HuH-7 (cell line): ENCODE measurements at regions not wholly inside any gene's neighbourhood (a gene's known extent, or its start where the extent isn't known, plus 50 kb on each side); places are given as distances from the start of the nearest gene placed in this dataset.
"Not testable (repeated sequence)": the region's sequence is repeated elsewhere in the genome, so short reads cannot be mapped to it uniquely, and the experiment has no call there.

ENCODE experiments used
- DNase-seq: peaks from one replicate; pipeline ENCODE4 v3.0.0; 2011; ENCODE audit warnings: low spot score

DNA sequence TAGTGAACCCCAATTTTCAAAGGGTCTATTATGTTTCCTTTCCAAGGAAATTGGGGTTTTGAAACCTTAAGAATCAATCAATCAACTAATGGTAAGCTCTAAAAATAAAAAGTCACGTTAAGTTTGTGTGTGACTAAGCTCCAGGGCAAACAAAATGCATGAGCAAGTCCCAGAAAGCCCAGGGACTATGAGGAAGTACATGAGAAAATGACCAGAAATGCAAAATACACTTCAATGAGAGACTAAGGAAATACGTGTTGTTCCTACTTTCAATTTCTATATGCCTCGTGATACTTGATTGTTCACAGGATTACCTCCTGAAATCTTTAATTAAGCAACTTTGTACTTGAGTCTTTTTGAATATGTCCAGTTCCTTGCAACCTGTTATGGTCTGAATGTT lies 684.4 kb upstream of the SYT4 start:
- no peak for DNase-seq

DNA sequence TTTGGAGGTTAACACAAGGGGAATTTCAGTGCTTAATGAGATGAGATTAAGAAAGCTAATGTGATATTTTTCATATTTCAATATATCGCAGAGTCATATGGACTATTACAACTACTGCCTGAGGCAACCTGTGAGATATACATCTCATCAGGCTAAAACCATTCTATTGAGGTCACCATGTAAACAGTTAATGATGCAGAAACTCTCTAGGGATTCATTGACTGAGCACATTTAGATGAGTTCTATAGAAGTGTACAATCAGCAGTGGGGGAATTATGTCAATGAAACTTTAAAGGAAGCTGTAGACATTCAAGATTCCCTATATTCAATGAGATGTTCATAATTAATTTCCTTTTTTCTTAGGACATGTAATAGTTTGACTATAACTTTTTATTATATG lies 687.4 kb upstream of the SYT4 start:
- DNase-seq, result no peak

DNA sequence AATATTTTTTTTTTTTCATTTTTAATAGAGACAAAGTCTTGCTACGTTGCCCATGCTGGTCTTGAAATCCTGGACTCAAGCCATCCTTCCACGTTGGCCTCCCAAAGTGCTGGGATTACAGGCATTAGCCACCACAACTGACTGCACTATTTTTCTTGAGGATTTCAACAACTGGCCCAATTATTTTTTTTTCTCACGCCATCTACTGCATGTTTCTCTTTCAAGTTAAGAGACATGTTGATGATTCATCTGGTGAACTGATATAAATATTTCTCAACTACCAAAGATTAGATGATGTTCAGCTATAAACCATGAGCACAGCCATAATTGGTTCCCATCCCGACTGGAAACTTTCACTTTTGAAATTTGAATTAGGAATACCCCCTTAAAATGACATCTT lies 688.4 kb upstream of the SYT4 start:
- no peak for DNase-seq

DNA sequence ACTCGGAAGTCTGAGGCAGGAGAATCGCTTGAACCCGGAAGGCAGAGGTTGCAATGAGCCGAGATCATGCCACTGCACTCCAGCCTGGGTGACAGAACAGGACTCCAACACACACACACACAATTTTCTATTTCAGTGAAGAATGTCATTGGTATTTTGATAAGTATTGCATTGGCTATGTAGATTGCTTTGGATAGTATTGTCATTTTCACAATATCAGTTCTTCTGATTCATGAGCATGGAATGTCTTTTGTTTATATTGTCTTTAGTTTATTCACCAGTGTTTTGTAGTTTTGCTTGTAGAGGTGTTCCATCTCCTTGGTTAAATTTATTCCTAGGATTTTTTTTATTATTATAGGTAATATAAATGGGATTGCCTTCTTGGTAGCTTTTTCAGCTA lies 693.4 kb upstream of the SYT4 start:
- no peak for DNase-seq

DNA sequence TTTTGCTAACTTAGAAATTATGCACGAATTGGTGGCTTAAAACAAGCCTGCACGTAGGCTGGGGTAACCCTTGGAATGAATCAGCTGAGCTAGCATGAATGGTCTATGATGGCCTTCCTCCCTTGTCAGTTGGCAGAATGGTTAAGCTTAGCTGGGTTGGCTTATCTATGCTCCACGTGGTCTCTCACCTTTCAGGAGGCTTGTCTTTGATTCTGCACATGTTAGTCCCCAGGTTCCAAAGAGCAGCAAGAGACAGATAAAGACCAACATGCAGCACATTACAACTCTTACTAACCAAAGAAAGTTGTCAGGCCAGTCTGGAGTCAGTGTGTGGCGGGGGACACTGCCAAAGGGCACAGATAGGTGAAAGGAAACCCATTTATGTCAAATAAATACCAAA lies 700.9 kb upstream of the SYT4 start:
- DNase-seq, result no peak

DNA sequence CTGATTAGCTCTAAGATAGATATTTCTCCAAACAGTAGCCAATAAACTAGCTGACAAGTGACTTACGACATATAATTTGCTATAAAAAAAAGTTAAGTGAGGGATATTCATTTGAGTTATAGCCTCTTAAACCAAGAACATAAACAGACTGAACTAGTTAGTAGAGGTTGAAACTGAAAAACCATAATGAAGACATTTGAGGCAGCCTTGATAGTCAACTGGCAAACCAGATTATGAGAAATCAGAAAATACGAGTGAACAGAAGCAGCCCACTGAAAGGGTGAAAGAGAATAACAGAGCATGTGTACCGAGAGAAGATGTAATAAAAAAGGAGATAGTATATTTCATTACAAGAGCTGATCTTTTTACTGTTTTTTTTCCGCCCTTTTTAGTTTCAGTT lies 698.1 kb upstream of the SETBP1 start:
- no peak for DNase-seq

DNA sequence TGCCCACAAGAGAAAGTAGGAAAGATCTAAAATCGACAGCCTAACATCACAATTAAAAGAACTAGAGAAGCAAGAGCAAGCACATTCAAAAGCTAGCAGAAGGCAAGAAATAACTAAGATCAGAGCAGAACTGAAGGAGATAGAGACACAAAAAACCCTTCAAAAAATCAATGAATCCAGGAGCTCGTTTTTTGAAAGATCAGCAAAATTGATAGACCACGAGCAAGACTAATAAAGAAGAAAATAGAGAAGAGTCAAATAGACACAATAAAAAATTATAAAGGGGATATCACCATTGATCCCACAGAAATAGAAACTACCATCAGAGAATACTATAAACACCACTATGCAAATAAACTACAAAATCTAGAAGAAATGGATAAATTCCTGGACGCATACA lies 693.6 kb upstream of the SETBP1 start:
- not testable (repeated sequence) for DNase-seq

DNA sequence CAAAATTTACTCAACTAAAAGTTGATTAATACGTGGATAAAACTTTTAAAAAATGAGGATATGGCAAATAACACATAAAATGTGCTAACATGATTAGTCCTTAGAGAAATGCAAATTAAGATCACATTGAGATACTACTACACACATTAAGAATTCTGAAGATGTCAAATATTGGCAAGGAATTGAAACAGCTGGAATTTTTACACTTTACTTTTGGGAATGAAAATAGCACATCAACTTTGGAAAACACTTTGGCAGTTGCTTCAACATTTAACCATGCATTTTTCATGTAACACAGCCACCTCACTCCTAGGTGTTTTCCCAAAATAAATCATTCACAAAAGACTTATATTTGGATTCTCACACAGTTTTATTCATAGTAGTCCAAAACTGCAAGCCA lies 687.9 kb upstream of the SETBP1 start:
- DNase-seq, result no peak

DNA sequence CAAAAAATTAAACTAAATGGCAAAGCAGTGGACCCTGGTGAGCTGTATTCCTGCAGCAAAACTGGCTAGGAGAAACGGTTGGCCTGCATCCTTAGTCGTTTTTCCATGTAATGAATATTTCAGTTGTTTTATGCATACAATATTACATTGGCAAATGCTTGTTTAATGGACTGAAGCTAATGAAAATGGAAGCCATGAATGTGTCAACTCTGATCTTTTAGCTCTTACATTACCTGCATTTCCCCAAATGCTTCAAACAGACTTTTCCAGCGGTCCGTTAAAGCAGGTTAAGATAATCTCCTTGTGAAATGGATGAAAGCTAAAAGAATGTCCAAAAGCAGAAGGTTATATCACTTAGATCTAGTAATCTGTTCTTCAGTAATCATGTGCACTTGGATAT lies 686.3 kb upstream of the SETBP1 start:
- DNase-seq, result no peak

DNA sequence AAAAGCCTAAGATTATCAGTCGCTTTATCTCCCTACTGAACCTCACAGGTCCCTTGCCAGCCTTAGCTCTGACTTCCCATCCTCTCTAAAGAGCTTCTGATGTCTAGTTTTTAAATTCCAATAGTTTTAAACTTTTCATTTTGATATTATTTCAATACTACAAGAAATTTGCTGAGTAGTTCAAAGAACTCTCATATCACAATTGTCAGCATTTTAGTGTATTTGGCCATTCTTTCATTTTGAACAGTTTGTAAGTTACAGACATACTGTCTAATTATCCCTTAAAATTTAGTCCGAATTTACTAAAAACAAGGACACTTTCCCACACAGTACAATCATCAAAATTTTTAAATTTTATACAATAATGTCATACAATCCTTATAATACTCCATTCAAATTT lies 666.8 kb upstream of the SETBP1 start:
- DNase-seq, result no peak

DNA sequence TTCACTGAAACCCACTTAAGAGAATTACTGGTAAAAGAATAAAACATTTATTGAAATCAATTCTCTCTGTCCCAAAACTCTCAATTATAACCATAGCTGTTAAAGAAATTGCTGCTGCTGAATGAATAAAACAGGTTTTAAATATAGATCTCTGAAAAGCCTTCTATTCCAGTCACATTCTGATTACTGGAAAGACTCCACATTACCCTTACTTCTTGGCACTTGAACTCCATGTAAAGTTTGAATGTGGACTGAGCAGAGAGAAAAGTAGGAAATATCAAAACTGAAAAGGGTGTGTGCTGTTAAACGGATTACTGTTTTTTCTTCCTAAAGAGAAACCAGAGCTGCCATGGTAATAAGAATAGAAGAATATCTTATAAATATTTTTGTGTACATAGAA lies 655.3 kb upstream of the SETBP1 start:
- DNase-seq, result no peak

DNA sequence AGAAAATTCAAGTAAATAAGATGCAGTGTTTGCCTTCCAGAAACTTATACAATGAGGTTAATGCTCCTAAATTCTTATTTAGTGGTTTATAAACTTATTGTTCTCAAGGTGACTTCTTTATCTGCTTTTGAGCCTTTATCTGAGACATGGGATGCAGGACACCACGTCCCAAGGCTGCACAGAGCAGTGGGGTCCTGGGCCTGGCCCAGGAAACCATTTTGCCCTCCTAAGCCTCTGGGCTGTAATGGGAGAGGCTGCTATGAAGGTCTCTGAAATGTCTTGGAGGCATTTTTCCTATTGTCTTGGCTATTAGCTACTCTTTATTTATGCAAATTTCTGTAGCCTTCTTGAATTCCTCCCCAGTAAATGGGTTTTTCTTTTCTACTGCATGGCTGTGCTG lies 652.6 kb upstream of the SETBP1 start:
- no peak for DNase-seq

DNA sequence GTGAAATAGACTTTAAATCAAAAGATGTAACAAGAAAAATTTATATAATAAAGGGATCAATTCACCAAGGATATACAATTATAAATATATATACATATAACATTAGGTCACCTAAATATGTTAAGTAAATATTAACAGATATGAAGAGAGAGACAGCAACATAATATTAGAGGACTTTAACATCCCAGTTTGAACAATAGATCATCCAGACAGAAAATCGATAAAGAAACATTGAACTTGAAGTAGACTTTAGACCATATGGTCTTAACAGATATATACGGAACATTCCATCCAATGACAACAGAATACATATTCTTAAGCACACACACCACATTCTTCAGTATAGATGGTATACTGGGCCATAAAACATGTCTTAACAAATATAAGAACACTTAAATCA lies 649.6 kb upstream of the SETBP1 start:
- DNase-seq, result no peak

DNA sequence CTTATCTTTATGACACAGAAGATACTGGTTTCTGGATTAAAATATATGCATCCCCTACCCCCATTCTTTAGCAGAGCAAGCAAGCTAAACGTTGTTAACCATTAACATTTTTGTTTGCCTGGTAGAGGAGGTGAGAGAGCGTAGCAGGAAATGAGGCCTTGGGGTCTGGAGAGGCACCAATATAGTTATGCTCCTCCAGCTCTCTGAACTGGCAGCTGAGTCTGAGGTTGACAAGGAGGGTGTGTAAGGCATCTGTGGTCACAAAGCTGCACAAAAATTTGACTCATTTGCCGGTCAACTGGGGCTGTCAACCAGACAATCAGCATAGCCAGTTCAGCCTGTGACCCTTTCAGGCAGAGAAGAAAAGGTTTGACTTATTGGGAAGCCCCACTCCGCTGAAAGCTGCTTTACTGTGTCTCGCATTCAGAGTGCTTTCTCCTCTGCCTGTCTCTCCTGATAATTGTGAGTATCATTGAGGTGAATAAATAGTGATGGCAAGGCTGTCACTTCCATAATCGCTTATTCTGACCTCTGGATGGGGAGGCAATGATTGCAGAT lies 647.5 kb upstream of the SETBP1 start:
- DNase-seq, result peak; percentile 40

DNA sequence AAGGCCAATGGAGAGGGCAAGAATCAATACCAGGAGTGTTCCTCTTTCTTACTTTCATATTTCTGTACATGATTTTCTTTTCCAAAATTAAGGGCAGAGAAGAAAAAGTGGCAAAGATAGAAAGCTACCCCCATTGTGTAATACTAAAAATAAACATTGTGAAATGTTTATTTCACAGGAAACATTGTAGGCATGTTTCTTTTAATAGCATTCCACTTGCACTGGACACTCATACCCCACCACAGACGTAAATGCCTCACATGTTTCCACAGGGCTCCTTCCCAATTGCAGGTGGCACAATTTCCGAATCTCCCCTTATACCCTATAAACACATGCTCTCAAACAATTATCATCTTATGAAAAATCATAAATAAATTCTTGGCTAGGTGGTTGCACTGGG lies 645.1 kb upstream of the SETBP1 start:
- DNase-seq, result no peak

DNA sequence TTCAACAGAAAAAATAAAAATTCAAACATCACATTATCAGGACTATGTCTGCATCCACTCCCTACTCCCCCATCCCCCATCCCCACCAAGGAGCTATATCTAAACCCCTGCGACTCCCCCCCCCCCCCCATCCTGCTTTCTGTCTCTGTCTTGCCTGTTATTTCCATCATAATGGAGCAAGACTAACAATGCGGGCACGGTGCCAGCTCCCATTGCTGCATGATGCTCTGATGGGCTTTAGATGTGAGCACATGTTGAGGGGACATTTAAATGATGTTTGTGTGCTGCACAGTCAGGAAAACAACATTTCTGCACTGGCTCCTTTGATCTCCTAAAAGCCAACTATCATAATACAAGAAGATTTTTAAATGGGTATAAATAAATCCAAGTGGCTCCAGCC lies 644.2 kb upstream of the SETBP1 start:
- no peak for DNase-seq

DNA sequence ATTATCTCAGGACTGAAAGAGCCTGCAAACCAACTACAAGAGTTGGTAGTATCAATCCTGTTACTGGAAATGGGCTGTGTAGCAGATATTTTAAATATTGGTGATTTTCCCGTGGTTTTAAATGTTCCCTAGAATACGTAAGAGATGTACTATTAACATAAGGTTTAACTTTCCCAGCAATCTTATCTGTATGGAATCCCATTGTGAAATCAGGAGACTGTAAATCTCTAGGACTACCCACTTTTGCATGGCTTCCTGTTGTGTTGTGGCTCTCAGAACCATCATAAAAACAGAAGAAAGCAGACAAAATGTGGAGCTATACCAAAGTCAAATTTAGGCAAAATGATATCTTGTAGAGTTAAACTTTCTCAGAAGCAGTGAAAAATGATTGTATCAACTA lies 641.5 kb upstream of the SETBP1 start:
- DNase-seq, result peak; percentile 6

DNA sequence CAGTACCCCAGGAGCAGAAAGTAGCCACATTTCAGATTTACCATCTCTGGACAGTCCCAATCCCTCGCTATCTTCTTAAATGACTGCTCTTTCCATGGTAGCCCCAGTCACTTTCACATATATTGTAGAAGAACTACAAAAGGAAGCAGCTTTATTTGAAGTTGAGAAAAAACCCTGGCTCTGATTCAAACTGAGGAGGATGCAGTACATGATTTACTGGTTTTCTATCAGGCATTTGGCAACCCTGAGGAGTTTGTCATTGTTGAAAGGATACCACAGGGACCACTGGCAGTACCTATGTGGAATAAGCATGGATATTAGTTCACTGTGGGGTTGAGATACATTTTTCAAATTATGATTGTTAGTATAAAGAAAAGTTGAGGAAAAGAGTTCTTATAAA lies 640.9 kb upstream of the SETBP1 start:
- DNase-seq, result no peak

DNA sequence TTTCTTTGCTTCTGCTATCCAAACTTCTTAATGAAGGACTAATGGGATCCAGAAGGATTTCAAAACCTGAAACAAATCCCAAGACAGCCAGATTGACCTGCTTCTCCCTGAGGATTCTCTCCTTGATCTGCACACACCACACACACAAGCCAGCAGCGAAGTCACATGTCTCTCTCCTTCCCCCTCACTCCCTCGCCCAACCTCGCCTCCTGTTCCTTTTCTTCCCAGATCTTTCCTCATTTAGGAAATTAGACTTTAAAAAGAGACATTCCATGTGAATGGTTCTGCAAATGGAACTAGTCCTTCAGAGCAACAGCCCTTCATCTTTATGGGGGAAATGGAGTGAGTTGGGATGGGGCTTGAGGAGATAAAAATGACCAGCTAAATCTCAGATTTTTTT lies 639.1 kb upstream of the SETBP1 start:
- no peak for DNase-seq

DNA sequence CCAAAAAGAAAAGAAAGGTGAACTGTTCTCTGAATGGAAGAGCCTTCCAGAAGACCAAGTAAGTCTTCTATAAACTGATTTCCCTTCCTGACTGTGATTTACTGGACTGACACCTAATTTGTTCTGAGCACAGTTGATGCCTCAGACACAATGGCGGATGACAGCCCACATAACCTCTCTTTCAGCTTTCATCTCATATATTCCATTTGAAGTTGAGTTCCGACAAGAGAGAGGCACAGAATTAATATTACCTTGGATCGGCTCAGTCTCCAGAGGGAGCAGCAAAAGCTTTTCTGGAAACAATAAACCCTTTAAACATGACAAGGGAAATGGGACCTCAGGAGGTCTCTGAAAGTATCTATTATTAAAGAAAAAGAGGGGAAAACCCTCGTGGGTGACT lies 638.7 kb upstream of the SETBP1 start:
- DNase-seq, result no peak

DNA sequence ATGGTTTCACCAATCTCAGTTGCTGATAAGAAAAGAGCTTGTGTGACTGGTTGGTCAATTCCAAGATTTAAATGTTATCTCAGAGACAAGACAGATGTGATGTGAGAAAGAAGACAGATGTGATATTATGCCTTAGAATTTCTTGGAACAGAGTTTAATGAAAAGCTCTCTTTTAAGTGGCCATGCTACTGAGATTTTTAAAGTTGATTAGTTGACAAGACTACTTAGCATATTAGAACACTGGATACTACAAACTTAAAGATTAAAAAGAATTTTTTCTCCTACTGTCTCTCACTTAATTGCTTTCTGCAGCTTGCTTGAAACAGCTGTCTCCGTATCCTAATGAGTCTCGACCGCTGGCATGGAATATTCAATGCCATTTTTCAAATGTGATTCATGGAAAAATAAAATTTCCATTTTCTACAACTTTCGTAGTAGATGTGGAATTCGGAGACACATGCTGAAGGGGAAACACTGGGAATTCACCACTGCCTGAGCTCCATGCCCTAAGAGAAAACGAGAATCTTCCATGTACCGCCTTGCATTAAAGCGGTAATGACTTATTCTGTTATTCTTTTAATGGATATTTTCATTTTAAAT lies 634.2 kb upstream of the SETBP1 start:
- no peak for DNase-seq

DNA sequence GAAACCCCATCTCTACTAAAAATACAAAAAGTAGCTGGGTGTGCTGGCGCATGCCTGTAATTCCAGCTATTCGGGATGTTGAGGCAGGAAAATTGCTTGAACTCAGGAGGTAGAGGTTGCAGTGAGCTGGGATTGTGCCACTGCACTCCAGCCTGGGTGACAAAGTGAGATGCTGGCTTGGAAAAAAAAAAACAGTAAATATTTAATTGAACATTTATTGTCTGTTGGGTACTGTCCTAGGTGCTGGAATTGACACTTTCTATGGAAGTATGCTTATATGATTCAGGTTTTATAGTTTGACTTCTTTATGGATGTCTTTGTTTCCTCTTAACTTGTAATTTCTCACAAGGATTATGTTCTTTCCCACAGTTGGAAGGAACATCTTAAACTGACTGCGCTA lies 633.1 kb upstream of the SETBP1 start:
- no peak for DNase-seq

DNA sequence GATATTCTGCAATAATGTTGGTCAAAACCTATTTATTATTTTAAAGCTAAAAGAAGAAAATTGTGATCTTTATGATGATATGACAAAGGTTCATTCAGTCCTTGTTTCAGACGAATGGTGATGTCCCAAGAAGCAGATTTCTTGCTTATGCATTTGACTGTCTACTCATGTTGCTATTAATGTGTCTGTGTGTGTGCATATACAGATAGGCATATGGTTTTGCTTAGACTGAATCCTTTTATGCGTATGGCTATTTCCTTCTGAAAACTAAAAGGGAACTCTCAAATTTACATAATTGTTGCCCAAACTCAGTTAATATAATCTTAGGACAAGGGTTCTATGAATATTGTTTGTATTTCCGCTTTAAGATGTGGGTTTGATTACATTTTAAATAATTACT lies 632.3 kb upstream of the SETBP1 start:
- DNase-seq, result no peak

DNA sequence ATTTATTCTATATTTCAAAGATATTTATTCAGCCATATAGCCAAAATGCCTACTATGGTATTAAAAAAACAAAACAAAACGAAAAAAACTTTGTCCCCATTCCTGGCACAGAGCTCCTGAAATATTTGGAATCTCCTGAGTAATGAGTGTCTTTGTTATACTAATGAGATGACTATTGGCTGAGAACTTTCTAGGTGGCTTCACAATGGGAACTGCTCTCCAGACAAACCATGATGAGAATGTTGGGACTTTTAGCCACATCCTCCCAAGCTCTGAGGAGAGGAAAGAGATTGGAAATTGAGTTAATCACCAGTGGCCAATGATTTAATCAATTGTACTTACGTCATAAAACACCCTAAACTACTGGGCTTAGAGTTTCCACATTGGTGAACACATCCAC lies 631.8 kb upstream of the SETBP1 start:
- no peak for DNase-seq

DNA sequence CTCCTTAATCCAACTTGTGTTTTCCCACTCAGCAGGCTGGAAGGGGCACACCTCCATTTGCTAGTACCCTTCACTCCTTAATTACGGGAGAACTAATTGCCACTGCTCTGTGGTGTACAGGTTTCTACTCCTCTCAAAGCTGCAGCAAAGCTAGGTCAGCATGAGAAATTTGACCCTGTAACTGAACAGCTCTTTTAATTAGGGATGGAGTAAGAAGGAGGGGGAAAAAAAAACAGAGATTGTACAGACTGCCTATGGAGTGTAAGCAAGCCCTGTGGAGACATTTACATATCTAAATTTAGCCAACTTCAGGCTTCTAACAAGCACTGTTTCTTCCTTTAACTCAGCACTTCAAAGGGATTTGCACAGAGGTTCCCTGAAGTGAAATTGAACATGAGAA lies 629.7 kb upstream of the SETBP1 start:
- DNase-seq, result no peak
